ENCODE measurements at regions not wholly inside any gene's neighbourhood (a gene's known extent, or its start where the extent isn't known, plus 50 kb on each side); places are given as distances from the start of the nearest gene placed in this dataset.

GRCh38 chr4:137623013-137623412 is 90.7 kb upstream of the PCDH18 start:
- DNase-seq: no peak

GRCh38 chr4:137621056-137621455 is 88.8 kb upstream of the PCDH18 start:
- DNase-seq: no peak

- DNase-seq: no peak
Measured at GRCh38 chr4:137614491-137614890, 82.2 kb upstream of the PCDH18 start.

- DNase-seq: no peak
Measured at GRCh38 chr4:137611998-137612700, 79.9 kb upstream of the PCDH18 start.

- DNase-seq: no peak
Measured at GRCh38 chr4:137610960-137611359, 78.7 kb upstream of the PCDH18 start.

- no peak for DNase-seq
Measured at GRCh38 chr4:137609718-137610430, 77.6 kb upstream of the PCDH18 start.

GRCh38 chr4:137608085-137608484 is 75.8 kb upstream of the PCDH18 start:
- DNase-seq: no peak

- no peak for DNase-seq
Measured at GRCh38 chr4:137602436-137602835, 70.1 kb upstream of the PCDH18 start.

- DNase-seq: no peak
Measured at GRCh38 chr4:137601934-137602333, 69.6 kb upstream of the PCDH18 start.

GRCh38 chr4:137599734-137600133 is 67.4 kb upstream of the PCDH18 start:
- DNase-seq: no peak

- no peak for DNase-seq
Measured at GRCh38 chr4:137597752-137598430, 65.6 kb upstream of the PCDH18 start.

- DNase-seq: no peak
Measured at GRCh38 chr4:137587796-137588195, 55.5 kb upstream of the PCDH18 start.

- DNase-seq: no peak
Measured at GRCh38 chr4:137583671-137584070, 51.4 kb upstream of the PCDH18 start.

All from CD4-positive, alpha-beta T cell treated with Interleukin-17A for 1 hour (primary cell).